HS-5 (cell line): ENCODE measurements at regions not wholly inside any gene's neighbourhood (a gene's known extent, or its start where the extent isn't known, plus 50 kb on each side); places are given as distances from the start of the nearest gene placed in this dataset.

Experiments
- DNase-seq: peaks from one replicate; pipeline ENCODE4 v3.0.0-alpha.2; 2012; ENCODE audit warnings: low read depth

DNA sequence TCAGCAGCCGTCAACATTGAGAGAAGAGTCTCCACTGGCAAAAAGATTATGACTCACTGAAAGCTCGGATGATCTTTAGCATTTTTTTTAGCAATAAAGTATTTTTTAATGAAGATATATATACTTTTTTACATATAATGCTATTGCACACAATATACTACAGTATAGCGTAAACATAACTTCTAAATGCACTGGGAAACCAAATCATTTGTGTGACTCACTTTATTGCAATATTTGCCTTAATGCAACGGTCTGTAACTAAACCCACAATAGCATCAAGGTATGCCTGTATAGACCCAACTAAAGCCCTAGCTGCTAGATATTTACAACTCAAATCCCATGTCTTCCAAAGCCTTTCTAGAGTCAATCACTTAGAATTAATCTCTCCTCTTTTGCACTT, 52.3 kb upstream of the EDNRA start:
- DNase-seq: no peak

DNA sequence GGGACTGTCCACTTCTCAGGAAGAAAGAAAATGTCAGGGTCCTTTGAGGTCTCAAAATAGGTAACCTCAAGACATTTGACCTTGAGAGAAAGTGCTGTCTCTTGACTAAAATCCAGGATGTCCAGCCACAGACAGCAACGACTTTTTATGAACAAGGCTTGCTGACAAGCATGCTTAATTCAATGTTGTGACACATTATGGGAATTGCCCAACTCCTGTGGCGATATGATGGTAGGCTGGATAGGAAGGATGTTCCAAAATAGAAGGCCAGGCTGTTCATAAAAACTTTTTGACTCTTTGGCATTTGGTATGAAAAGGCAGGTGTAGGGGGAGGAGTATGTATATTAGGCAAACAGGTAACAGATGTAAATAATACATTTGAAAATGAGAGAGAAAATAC, 50.8 kb upstream of the EDNRA start:
- DNase-seq: no peak
